NCI-H2107 (cell line): ENCODE measurements at regions not wholly inside any gene's neighbourhood (a gene's known extent, or its start where the extent isn't known, plus 50 kb on each side); places are given as distances from the start of the nearest gene placed in this dataset.

Source experiments
- DNase-seq: peaks from one replicate; lab custom pipeline; 2025; lab: John Stamatoyannopoulos, UW

DNA sequence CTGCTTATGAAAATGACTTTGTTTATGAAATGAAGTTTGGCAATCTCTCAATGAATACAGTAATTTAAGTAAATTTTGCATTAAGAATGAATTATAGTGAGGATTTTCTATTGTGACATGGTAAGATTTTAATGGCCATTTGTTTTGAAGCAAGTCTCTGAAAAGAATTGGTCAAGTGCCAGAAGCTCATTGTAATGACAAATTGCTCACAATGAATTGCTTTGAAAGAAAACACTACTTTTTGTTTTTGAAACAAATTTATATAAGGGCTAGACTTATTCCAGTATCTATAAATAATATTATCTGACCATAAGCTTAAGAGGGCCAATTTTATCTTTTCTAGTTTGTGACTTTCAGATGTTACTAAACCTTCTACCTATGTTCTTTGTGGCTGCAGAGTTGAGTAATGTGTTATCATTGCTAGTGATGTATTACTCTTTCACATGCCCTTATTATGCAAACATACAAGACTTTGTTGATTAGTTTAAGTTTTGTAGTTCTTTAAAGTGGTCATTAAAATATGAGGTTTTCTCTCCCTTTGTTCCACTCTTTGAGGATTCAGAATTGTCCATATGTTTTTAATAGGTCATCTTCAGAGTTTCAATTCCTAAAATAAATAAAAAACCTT lies 93.0 kb upstream of the ZNF608 start:
- no peak for DNase-seq

DNA sequence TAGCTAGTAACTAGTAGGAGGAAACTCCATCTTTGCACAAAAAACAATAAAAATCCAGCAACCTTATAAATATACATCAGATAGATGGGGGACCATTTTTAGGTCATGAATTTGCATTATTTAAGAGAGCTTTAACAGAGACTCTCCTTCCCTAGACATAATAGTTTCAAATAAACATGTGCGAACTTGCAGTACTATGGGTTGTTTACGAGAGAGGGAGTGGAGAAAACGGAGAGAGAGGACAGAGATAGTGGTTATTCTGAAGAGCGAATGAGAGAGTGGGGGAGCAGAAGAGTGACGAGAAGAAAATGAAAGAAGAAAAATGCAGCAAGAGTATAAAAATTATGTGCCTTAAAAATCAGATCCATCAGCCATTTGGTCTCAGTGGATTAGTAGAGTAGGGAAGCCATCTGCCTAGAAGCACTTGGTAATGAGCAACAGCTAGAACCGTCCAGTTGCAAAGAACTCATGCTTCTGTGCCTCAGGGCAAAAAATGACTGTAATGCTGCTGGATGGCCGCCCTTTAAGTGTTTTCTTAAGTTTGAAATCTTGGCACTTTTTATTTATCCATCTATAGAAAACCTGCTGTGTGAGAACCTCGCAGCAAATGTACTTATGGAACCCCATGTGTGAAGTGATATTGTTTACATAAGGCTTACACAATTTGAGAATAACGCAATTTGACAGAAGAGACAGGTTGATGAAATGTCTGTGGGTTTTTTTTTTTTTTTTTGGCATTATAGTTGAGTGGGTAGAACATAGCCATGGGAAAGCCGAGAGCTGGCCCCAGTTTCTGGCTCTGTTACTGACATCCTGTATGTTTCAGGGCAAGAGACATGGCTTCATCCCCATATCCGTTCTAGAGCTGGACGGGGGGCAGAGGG lies 95.6 kb upstream of the ZNF608 start:
- no peak for DNase-seq

DNA sequence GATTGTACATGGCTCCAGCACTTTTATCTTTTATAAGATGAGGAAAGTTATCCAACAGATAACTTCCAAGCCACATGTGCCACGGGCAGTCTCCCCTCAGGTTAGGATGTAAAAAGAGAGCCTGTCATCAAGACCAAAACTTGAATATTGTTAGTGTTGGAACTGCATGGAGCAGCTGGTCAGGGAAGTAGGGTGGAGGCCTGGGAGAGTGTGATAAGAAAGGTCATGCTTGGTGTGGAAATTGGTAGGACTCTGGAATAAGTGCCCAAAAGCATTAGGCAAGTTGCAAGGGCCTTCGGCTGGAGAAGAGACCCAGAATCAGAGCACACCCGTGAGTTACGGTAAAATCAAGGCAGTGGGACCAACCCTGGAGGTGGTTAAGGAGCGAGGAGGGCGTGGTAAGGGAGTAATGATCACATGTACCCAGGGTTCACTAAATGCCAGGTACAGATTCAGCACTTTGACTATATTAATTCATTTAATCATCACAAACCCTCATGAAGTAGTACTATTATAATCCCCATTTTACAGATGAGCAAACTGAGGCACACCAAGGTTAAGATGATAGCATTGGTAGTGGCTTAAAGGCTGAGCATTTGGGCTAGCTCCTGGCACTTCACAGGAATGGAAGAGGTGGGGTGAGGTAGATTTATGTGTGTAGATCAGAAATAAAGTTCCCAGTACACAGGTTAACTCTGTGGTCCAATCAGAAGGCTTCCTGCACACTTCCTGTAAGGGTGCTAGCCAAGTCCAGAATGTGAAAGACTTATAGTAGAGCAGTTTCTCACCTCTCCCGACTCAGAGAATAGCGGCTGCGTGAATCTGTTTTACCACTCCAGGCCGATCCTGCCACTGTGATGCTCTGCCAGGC lies 96.5 kb upstream of the ZNF608 start:
- DNase-seq, result no peak

DNA sequence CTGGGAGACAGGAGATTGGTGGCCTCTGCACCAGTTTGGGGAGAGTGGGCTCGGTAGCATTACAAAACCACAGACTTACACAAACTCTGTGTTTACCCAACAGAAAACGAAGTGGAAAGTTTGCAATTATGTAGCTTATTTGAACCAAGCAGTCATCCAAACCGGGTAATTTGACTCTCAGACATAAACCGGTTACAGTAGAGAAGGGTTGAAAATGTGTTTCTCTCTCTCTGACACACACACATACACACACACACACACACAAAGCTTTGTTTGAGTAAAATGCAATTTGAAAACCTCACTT lies 97.1 kb upstream of the ZNF608 start:
- no peak for DNase-seq

DNA sequence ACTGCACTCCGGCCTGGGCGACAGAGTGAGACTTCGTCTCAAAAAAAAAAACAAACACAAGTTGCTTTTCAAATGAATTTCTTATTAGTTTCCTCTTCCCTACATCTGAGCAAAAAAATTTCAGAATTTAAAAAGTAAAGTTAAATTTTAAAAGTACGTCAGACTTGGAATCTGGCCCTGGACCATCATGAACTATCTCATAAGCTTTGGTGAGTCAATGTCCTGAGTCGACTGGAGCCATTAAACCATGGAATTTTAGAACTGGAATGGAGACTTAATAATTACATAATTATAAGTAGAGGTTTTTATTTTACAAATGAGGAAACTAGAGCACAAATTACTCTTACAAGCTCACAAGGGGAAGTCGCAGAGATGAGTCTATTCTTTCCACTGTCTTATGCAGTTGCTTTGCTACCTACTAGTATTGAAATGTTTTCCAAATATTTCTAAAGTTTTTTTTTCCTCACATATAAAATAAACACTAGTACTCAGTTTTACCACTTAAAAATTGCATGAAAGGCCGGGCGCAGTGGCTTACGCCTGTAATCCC lies 98.0 kb upstream of the ZNF608 start:
- no peak for DNase-seq

DNA sequence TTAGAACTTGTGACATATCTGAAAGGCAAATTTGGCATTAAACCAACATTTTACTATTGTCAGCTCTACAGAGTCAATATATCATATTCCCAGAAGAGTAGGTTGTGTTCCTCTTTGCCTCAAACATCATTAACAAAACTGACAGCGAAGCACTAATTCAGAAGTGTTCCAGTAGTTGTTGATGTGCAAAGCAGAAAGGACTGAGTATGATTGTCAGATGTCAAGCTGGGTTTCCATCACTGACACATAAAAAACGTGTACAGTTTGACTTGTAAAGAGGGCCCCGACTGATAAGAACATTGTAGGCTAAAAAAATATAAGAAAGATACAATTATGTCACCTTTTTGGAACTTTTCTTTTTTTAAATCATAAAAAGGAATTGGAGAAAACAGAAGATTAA lies 101.5 kb upstream of the ZNF608 start:
- no peak for DNase-seq

DNA sequence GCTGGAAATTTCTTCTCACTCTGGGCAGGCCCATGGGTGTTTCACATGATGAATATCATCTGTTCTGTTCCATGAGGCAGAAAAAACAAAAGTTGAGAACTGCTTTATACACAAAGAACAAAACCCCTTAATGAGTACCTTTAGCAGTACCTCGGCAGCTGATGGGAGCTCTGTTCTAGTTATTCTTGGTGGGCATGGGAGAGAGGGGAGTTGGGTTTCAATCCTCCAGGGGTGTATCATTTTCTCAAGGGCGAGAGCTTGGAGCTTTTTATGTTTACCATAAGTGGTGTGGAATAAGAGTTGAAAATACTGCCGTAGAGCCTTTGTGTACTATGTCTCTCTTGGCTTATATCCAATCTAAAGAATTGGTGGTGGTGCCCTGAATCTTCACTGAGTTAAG lies 103.3 kb upstream of the ZNF608 start:
- peak; percentile 57 for DNase-seq

DNA sequence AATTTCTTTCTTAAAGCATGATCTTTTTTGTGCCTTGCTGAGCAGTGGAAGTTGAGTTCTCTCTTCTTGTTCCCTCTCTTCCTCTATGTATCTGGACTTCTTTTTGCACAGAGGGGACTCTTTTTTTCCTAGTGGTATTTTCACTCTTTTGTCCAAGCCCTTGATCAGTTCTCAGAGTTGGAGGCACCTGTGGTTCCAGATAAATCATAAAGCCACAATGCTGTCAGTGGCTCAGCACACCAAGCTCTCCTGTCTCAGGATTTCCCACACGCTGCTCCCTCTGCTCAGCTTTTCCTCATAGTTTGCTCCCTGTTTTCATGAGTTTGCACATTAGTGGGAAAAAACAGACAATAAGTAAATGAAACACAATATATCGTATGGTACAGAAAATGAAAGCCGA lies 110.3 kb upstream of the ZNF608 start:
- DNase-seq, result no peak

DNA sequence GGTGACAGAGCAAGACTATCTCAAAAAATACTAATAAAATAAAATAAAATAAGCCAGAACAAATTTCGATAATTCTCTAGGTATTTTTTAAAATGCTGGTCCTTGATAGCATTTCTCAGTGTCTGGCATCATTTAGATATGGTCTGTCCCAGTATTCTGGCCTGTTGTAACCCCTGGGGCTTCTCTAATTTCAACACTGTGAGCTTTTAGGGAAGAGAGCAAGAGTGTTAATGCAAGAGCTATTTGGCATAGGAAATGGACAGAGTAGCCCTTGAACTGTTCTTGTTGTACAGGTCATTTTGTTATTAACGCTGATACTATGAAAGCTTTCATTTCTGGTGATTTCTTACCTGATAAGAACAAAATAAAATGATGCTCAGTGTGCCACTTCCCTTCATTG lies 112.2 kb upstream of the ZNF608 start:
- DNase-seq, result no peak

DNA sequence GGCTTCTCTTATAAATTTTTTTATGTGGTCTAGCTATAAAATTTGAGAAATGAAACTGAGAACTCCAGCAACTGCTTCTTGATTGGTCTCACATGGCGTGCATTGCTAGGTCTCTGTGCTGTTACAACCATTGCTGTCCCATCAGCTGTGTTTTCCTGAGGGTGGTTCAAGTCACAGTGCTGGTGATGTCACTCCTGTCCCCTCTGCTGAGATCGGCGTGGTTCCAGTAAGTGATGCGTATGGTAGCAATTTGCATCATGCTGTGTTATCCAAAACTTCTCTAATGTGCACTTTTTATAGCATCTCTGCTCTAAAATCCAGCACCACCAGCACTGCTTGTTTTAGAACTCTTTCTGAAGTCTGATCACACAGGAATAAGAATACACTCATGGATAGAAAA lies 112.6 kb upstream of the ZNF608 start:
- DNase-seq, result no peak

DNA sequence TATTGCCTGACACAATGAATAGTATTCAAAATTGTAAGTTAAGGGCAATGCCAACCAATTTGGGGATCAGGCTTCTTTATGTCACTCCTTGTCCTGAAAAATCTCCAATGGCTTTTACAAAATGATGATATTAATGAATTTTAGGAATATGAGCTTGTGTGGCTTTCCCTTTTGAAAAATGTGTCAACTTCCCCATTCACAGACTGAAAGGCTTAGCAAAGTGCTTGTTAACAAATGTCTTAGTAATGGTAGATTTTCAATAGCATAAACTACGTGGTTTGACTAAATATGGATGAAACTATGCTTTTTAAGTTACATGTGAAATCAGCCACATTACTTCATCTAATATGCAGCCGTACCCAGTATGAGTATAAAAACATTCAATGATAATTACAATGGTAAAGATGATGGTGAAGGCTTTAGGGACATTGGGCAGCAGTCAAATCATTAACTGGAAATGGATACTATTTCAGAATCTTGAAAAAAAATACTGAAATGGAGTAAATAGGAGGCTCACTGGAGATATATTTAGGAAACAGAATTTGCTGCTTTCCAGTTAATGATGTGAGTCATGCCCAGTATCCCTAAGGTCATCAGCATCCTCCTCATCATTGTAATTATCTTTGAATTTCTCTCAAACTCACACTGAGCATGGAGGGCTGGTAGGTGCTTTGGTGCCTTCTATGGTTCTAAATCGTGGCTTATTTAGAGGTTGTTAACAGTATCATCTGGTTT lies 113.3 kb upstream of the ZNF608 start:
- no peak for DNase-seq

DNA sequence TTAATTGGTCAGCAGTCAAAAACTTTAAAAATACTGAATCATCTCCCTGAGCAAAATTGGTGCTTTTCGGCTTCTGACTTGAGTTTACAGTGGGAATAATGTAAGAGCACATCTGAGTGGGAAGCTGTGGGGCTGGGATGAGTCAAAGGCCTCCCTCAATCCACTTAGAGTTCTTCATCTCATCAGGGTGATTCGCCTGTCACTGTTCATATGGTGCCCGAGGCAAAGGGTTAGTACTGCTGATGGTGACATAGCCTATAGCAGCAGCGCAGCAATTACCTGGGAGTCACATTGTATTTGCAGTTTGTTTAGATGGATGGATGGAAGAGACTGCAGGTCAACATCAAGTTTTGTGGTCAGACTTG lies 113.8 kb upstream of the ZNF608 start:
- no peak for DNase-seq

DNA sequence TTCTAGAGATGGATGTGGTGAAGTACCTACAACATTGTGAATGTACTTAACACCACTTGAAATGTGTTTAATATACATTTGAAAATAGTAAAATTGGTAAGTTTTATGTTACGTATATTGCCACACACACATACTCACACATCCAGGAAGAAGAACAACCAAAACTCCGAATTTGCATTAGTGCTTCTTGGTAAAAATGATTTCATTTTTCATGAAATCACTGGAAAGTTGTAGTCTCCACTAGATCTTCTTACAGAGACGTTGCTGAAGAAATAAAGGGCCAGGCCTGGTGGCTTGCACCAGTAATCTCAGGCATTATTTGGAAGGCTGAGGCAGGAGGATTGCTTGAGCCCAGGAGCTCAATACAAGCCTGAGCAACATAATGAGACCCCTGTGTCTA lies 118.6 kb upstream of the ZNF608 start:
- DNase-seq, result no peak

DNA sequence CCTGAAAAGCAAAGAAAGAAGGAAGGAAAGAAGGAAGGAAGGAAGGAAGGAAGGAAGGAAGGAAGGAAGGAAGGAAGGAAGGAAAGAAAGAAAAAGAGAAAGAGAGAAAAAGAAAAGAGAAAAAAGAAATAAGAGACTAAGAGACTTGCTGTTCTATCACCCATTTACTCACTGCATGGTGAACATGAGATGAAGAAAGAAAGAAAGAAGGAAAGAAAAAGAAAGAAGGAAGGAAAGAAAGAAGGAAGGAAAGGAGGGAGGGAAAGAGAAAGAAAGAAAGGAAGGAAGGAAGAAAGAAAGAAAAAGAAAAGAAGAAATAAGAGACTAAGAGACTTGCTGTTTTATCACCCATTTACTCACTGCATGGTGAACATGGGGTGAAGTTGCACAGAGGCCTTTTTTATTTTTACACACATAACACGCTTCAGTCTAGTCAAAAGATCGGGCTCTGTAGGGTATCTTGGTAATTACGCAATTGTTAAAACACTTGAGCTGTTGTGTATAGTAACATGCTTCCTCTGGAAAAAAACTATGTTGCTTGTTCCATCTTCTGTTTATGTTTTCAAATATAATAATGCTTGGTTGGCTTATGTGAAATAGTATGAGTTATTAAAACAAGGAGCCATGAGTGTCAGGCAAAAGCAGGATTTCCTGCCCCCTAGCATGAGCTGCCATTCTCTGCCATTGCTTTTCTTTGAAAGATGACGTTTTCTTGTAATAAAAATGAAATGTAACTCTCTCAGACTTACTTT lies 119.3 kb upstream of the ZNF608 start:
- DNase-seq, result no peak

DNA sequence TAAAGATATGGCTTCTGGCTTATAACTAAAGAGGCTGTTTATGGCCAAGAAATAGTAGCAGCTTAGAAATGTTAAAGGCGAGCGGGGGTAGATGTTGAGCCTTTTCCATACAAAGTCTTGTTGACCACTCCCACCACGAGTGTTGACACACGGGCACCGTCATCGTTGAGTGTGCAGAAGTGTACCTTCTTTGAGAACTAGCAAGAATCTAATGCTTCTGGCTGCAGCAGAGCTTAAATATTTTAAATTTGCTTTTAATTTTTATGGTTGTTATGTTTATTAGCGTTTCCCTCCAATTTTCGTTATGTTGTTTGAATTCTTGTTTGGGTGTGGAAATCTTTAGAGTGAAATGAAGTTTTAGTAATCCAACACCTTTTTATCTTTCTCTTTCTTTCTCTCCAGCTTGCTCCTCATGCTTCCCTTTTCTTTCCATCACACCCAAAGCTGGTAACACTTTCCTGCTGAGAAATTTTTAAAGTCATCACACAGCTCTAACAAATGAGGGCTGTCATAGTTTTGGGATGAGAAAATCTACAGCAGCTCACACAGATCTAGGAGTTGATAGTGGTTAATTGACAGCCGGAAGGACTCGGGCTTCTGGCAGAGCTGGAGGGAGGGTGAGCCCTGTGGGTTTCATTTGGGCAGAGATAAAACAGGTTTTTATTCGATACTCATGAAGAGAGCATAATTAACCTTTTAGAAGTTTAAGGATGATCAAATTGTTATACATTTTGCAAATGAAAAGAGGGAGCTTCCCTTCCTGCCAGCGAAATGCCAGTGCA lies 120.1 kb upstream of the ZNF608 start:
- DNase-seq, result no peak

DNA sequence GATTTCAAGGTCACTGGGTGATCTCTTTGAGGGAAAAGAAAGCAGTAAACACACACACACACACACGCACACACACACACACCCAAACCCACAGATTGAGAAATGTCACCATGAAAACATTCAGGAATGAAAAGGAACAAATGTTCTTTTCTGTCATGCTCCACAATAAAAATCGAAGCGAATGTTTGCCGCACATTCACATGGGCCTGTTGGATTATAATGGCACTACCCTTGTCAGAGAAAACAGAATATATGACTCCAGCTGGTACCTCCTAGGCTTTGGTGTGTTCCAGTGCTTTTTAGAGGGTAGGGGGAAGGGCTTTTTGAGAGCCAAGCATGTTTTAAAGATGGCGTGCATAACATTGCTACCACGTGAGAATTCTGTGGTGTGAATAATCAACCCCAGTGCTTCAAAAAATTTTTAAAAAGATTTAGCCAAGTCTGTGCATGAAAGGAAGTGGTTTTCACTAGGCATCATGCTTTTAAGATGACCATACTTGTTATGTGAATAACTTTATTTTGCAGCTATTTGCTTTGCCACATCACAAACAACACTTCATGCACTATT lies 120.8 kb upstream of the ZNF608 start:
- DNase-seq, result no peak

DNA sequence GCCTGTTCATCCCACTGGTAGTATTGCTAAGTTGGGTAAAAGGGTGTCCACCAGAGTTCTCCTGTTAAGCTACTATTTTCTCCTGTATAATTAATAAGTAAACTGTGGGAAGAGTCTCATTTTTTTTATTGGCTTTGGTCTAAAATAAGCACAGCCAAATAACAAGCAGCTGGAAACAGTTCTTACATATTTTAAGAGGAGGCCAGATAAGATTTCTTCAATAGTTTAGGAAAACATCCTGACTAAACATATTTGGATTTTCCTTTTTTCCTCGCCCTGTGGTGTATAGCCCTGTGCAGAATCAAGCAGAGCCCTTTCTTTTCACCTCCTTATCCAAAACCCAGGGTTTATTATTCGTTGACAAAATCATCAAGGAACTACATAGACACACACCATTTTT lies 122.2 kb upstream of the ZNF608 start:
- no peak for DNase-seq

DNA sequence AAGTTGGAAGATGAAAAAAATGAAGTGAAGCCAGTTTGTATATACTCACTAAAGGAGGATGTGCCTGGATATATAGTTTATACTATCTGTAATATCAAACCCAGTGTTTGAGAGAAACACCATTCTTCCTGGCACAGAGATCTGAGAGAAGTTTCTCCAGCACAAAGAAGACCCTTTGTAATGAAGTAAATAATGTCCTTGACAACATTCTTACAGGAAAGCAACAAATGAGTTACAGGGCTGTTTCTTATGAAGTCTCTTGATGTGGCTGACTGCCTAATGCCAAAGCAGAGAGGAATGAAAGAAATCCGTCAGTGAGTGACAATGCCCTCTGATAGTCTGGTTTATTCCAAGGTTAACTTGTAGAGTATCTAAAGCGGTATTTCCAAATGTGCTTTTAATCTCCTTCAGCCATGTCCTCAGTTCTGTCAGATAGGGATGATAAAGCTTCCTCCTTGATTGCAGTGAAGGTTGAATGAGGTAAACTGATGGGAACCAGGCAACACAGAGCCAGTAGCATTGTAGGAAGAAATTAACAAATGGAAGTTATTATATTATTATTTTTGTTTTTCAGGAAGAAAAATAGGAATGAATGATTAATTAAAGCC lies 123.1 kb upstream of the ZNF608 start:
- no peak for DNase-seq

DNA sequence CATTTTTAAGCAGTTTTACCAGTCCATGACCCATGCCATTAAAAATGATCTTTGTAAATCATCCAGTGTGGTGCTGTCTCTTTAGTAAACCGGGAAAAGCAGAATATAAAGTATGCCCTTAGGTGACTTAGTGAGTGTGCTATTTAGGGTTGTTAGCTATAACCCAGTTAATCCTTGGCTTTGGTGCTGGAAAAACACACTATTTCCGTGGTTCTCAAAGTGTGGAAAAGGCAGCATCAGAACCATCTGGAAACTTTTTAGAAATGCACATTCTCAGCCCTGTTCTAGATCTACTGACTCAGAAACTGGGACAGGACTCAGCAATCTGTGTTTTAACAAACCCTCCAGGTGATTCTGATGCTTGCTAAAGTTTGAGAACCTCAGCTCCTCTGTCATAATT lies 123.6 kb upstream of the ZNF608 start:
- no peak for DNase-seq

DNA sequence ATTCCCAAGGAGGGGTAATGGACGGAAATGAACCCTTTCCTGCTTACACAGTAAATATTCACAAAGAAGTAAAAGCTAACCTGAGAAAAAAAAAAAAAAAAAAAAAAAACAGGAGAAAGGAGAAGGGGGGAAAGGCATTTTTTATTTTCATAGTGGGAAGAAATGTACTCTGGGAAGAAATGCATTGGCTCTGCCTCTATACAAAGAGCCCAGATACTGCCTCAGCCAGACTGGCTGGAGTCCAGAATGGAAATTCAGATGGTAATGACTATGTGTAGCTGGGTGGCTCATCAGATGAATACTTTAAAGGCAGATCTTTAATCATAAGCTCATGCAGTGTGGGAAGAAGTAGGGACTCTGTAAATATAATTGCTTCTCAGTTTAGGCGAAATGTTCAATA lies 124.9 kb upstream of the ZNF608 start:
- DNase-seq, result no peak
